ENCODE measurements at regions not wholly inside any gene's neighbourhood (a gene's known extent, or its start where the extent isn't known, plus 50 kb on each side); places are given as distances from the start of the nearest gene placed in this dataset.

DNA sequence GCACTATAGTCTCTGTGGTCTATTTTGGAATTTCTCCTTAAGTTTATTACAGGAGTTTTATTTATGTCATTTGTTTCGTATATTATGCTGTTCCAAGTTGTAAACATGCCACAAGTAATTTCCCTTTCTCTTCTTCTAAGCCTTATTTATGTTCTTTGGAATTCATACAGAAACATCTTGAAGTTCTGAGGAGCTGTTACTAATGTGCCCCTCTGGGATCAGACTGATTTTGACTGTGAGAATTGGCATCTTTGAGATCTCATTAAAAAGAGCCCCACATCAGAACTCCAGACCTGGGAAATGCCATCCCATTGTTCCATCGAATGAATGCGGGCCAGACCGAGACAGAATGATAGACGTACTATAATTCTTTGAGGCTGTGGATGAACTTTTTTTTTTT is 138.8 kb upstream of the CD180 start:
- Histone ChIP-seq H3K4me3 (ENCODE audit: low read length) (no peak overlapping the region), H3K36me3 (ENCODE audit: insufficient read depth, low read length) (no peaks in the 10 kb centered on the region), H3K27ac (ENCODE audit: low read depth in 1 of 2, low read length in 2 of 2) (no peak overlapping the region), H3K27me3 (ENCODE audit: control insufficient read depth in 1 of 2, insufficient read depth in 2 of 2, low read length in 2 of 2) (no peaks in the 10 kb centered on the region), H3K9me3 (ENCODE audit: control insufficient read depth in 1 of 2, insufficient read depth in 1 of 2, low read length in 2 of 2) (no peaks in the 10 kb centered on the region), H3K4me1 (ENCODE audit: insufficient read depth, low read length) (no peaks in the 10 kb centered on the region)
- Mint-ChIP-seq H3K4me3 (no peak overlapping the region), H3K27ac (no peak overlapping the region), H3K36me3 (ENCODE audit: low read depth) (no peaks in the 10 kb centered on the region), H3K9me3 (peaks cover 2% of the 10 kb centered on the region), H3K4me1 (ENCODE audit: low read depth) (no peaks in the 10 kb centered on the region), H3K27me3 (peaks cover 4% of the 10 kb centered on the region)
- POLR2A ChIA-PET = no interaction called here
- no peak for DNase-seq
- intact Hi-C loops (cut with DNase I, micrococcal nuclease) = no loop called here
- CTCF ChIA-PET = no interaction called here
- ATAC-seq (ENCODE audit: poor library complexity) = no peak
- TF ChIP-seq, protein P1, sequence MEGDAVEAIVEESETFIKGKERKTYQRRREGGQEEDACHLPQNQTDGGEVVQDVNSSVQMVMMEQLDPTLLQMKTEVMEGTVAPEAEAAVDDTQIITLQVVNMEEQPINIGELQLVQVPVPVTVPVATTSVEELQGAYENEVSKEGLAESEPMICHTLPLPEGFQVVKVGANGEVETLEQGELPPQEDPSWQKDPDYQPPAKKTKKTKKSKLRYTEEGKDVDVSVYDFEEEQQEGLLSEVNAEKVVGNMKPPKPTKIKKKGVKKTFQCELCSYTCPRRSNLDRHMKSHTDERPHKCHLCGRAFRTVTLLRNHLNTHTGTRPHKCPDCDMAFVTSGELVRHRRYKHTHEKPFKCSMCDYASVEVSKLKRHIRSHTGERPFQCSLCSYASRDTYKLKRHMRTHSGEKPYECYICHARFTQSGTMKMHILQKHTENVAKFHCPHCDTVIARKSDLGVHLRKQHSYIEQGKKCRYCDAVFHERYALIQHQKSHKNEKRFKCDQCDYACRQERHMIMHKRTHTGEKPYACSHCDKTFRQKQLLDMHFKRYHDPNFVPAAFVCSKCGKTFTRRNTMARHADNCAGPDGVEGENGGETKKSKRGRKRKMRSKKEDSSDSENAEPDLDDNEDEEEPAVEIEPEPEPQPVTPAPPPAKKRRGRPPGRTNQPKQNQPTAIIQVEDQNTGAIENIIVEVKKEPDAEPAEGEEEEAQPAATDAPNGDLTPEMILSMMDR (IDR thresholded peaks at IDR 0.05) = no peak

DNA sequence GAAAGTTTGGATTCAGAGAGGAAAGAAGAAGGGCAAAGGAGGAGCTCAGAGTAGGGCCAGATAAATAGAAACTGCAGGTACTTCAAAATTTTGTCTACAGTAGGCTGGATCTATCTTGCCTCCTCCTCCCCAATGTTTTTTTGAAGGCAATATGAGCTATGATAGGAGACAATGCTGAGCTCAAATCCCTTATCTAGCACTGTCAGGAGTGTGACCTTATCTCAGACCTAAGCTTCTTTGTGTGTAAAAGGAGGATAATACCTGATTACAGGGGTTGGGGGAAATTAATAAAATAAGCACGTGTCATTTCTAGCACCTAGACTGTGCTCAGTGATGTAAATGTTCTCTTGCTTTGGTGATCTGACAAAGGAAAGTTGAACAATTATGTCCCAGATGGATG is 137.8 kb upstream of the CD180 start:
- ATAC-seq (ENCODE audit: poor library complexity) = no peak
- CTCF ChIA-PET = no interaction called here

DNA sequence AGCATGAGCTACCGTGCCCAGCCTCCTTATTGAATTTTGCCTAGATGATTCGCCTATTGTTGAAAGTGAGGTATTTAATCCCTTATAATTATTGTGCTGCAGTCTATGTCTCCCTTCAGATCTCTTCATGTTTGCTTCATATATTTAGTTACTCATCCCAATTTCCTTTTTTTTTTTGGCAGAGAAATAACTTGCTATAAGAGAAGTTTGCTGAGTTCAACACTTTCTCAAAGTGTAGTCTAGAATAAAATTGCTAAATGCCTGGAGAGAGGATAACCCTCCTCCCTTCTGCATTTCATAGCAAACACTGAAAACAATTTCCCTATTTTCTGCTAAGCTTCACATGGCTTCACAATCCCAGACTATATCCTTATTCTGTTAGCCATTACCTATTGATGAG is 136.6 kb upstream of the CD180 start:
- no peak overlapping the region for H3K4me3 Mint-ChIP-seq

More for the DNA sequence above, 137.8 kb upstream of the CD180 start:
- Mint-ChIP-seq H3K4me3 (no peak overlapping the region), H3K9me3 (peaks cover 2% of the 10 kb centered on the region), H3K36me3 (ENCODE audit: low read depth) (no peaks in the 10 kb centered on the region), H3K4me1 (ENCODE audit: low read depth) (no peaks in the 10 kb centered on the region), H3K27ac (no peak overlapping the region), H3K27me3 (peaks cover under 1% of the 10 kb centered on the region)
- H3K4me1 ChIP-seq (ENCODE audit: insufficient read depth, low read length) = no peaks in the 10 kb centered on the region
- no peak overlapping the region for H3K27ac ChIP-seq (ENCODE audit: low read depth in 1 of 2, low read length in 2 of 2)
- TF ChIP-seq, protein P1 (IDR thresholded peaks at IDR 0.05) = no peak
- H3K4me3 ChIP-seq (ENCODE audit: low read length) = no peak overlapping the region
- DNase-seq = no peak
- H3K27me3 ChIP-seq (ENCODE audit: control insufficient read depth in 1 of 2, insufficient read depth in 2 of 2, low read length in 2 of 2) = no peaks in the 10 kb centered on the region
- no peaks in the 10 kb centered on the region for H3K36me3 ChIP-seq (ENCODE audit: insufficient read depth, low read length)
- intact Hi-C loops (cut with DNase I, micrococcal nuclease) = no loop called here
- POLR2A ChIA-PET = no interaction called here
- H3K9me3 ChIP-seq (ENCODE audit: control insufficient read depth in 1 of 2, insufficient read depth in 1 of 2, low read length in 2 of 2) = no peaks in the 10 kb centered on the region

More for the DNA sequence above, 136.6 kb upstream of the CD180 start:
- Mint-ChIP-seq H3K27ac (no peak overlapping the region), H3K36me3 (ENCODE audit: low read depth) (no peaks in the 10 kb centered on the region), H3K4me1 (ENCODE audit: low read depth) (no peaks in the 10 kb centered on the region), H3K9me3 (peaks cover 2% of the 10 kb centered on the region), H3K27me3 (no peaks in the 10 kb centered on the region)
- no peak overlapping the region for H3K4me3 ChIP-seq (ENCODE audit: low read length)
- no peak overlapping the region for H3K27ac ChIP-seq (ENCODE audit: low read depth in 1 of 2, low read length in 2 of 2)
- ATAC-seq (ENCODE audit: poor library complexity) (no peak), DNase-seq (no peak)
- intact Hi-C loops (cut with DNase I, micrococcal nuclease) = no loop called here
- CTCF ChIA-PET = no interaction called here
- POLR2A ChIA-PET = no interaction called here
- TF ChIP-seq, protein P1 (IDR thresholded peaks at IDR 0.05) = no peak
- H3K36me3 ChIP-seq (ENCODE audit: insufficient read depth, low read length) = no peaks in the 10 kb centered on the region
- no peaks in the 10 kb centered on the region for H3K4me1 ChIP-seq (ENCODE audit: insufficient read depth, low read length)
- H3K27me3 ChIP-seq (ENCODE audit: control insufficient read depth in 1 of 2, insufficient read depth in 2 of 2, low read length in 2 of 2) = no peaks in the 10 kb centered on the region
- H3K9me3 ChIP-seq (ENCODE audit: control insufficient read depth in 1 of 2, insufficient read depth in 1 of 2, low read length in 2 of 2) = no peaks in the 10 kb centered on the region

Data from CD4-positive, alpha-beta T cell (primary cell).